Spleen (tissue), 11 donors: ENCODE measurements at regions not wholly inside any gene's neighbourhood (a gene's known extent, or its start where the extent isn't known, plus 50 kb on each side); places are given as distances from the start of the nearest gene placed in this dataset.

Experiments used
- DNase-seq: peaks from one replicate; pipeline ENCODE4 v3.0.0-alpha.2; 2020
- H3K27ac ChIP-seq, 8 donors: fragments of 200-600 bp; sonication (generic) in 7 of 8; 1 replicate in 4 of 8; 2 replicates in 4 of 8; pipeline versions ENCODE4 v1.5.0 to v1.8.0; 2016 to 2021; ENCODE audit warnings: inconsistent platforms in 4 of 8, mild to moderate bottlenecking in 4 of 8, moderate library complexity in 1 of 8
- H3K27me3 ChIP-seq, 7 donors: fragments of 200-600 bp; sonication (generic) in 6 of 7; replicated peaks in 1 of 7; 1 replicate in 4 of 7; 2 replicates in 3 of 7; pipeline versions ENCODE4 v1.5.0 to v1.8.0; 2016 to 2021; ENCODE audit warnings: inconsistent platforms in 3 of 7, mild to moderate bottlenecking in 1 of 7
- H3K36me3 ChIP-seq, 6 donors: fragments of 200-600 bp; sonication (generic) in 5 of 6; 1 replicate in 4 of 6; 2 replicates in 2 of 6; pipeline versions ENCODE4 v1.5.0 to v1.8.0; 2016 to 2021; ENCODE audit warnings: inconsistent platforms in 2 of 6
- H3K4me1 ChIP-seq, 6 donors: fragments of 200-600 bp; sonication (generic) in 5 of 6; 1 replicate in 3 of 6; 2 replicates in 3 of 6; pipeline versions ENCODE4 v1.5.0 to v1.8.0; 2016 to 2021; ENCODE audit warnings: inconsistent platforms in 3 of 6
- H3K4me3 ChIP-seq, 8 donors: fragments of 200-600 bp; sonication (generic) in 7 of 8; 1 replicate in 4 of 8; 2 replicates in 4 of 8; pipeline versions ENCODE4 v1.5.0 to v1.8.0; 2016 to 2021; ENCODE audit warnings: inconsistent platforms in 4 of 8, mild to moderate bottlenecking in 4 of 8, moderate library complexity in 2 of 8
- H3K9me3 ChIP-seq, 8 donors: fragments of 200-600 bp; sonication (generic) in 7 of 8; 1 replicate in 4 of 8; 2 replicates in 4 of 8; pipeline versions ENCODE4 v1.5.0 to v1.8.0; 2016 to 2021; ENCODE audit warnings: inconsistent platforms in 4 of 8
- POLR2A ChIP-seq, 3 donors: fragments of 450-650 bp; IDR thresholded peaks; one replicate each; pipeline ENCODE4 v1.5.1; 2017; ENCODE audit warnings: antibody characterized with exemption in 3 of 3, mild to moderate bottlenecking in 1 of 3
- POLR2AphosphoS5 ChIP-seq, 3 donors: sonication (generic); formaldehyde crosslinking; IDR thresholded peaks; one replicate each; pipeline ENCODE4 v1.5.1; 2017; ENCODE audit warnings: antibody characterized with exemption in 3 of 3
- WGBS, 5 donors: extraction: QIAGEN DNeasy Blood & Tissue Kit in 3 of 5; methylation state at CpG; one replicate each; pipeline versions ENCODE4 v1.1.5 to v1.1.7; 2013 to 2018; 5-methylcytosine and 5-hydroxymethylcytosine counted together
- intact Hi-C: fragments of 100-400 bp; cut with DNase I; formaldehyde crosslinking; loops from one replicate; pipeline ENCODE4 v1.15.0; 2023; ENCODE audit warnings: low total_unique reads
- TF ChIP-seq, protein P1 (sequence below), 11 experiments: fragments of 200-600 bp in 7 of 11; fragments of 450-650 bp in 4 of 11; sonication (generic) in 4 of 11; IDR thresholded peaks in 8 of 11; conservative IDR thresholded peaks in 3 of 11; 1 replicate in 7 of 11; 2 replicates in 4 of 11; pipeline versions ENCODE4 v1.4.0 to v1.8.0; 2016 to 2021; ENCODE audit warnings: antibody characterized with exemption in 11 of 11, inconsistent platforms in 4 of 11, mild to moderate bottlenecking in 1 of 11
- donor health status: healthy with polysubstance abuse.
- donor health status: DM: no; HTN: no; CAD: no; lungs with moderate emphysema.
- donor health status: DM: no; HTN: no; CAD: no.
- donor health status: Bipolar disorder and iron deficiency.
- donor health status: healthy.
- donor health status: DM: no; HTN: no; CAD: no.
- donor health status: DM: yes; HTN: yes; CAD: no.

DNA sequence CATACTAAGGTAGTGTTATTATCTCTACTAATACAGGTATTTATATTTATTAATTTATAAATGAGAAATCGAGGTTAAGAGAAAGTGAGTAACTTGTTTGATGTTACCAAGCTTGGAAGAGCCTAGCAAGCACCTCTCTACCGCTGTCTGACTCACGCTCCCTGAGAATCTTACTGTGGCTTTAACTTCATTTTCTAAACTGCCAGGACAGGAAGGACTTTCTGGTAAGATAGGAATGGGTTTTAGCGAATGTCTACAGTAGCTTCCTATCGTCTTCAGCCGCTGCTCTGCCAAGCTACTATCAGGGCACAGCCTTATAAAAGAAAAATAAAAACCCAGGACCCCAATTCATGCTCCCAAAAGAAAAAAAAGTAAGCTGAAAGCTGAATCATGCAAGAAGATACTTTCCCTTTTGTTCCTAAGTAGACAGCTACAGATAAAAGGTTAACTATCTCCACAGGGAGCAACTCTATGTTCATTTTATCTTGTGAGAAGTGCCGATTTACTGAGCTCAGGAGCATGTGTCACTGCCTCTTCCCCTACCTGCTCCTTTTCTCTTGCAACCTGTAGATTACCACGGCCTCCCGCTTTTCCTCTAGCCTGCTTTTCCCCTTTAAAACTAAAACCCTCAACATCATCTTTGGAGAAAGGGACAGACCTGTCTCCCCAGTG is 60.2 kb downstream of the THNSL1 start:
- no peak overlapping the region for H3K4me3 ChIP-seq
- H3K9me3 ChIP-seq: no peaks in the 10 kb centered on the region
- intact Hi-C loops: no loop called here
- no peak overlapping the region for H3K27ac ChIP-seq
- no peak for DNase-seq
- H3K27me3 ChIP-seq: peaks cover 0 to 3% (median 0%) of the 10 kb centered on the region in 7 donors
- 73 to 86% (median 78%) methylated on average over 9 of the region's 9 CpGs for WGBS, 5 donors
- TF ChIP-seq POLR2A (IDR thresholded peaks at IDR 0.05): no peak
- TF ChIP-seq POLR2AphosphoS5 (IDR thresholded peaks at IDR 0.05): no peak
- TF ChIP-seq, protein P1, sequence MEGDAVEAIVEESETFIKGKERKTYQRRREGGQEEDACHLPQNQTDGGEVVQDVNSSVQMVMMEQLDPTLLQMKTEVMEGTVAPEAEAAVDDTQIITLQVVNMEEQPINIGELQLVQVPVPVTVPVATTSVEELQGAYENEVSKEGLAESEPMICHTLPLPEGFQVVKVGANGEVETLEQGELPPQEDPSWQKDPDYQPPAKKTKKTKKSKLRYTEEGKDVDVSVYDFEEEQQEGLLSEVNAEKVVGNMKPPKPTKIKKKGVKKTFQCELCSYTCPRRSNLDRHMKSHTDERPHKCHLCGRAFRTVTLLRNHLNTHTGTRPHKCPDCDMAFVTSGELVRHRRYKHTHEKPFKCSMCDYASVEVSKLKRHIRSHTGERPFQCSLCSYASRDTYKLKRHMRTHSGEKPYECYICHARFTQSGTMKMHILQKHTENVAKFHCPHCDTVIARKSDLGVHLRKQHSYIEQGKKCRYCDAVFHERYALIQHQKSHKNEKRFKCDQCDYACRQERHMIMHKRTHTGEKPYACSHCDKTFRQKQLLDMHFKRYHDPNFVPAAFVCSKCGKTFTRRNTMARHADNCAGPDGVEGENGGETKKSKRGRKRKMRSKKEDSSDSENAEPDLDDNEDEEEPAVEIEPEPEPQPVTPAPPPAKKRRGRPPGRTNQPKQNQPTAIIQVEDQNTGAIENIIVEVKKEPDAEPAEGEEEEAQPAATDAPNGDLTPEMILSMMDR (IDR thresholded peaks at IDR 0.05 in 8 of 11, conservative IDR thresholded peaks at IDR 0.05 in 3 of 11): no peak
- H3K36me3 ChIP-seq: no peaks in the 10 kb centered on the region
- peaks cover 0 to 8% (median 2%) of the 10 kb centered on the region in 6 donors for H3K4me1 ChIP-seq

GRCh38 chr10:25078658-25079431 is 62.4 kb downstream of the THNSL1 start:
- 39 to 70% (median 57%) methylated on average over 7 of the region's 7 CpGs for WGBS, 5 donors
- no peaks in the 10 kb centered on the region for H3K36me3 ChIP-seq
- no peak for DNase-seq
- no peak overlapping the region for H3K27ac ChIP-seq
- H3K4me3 ChIP-seq: no peak overlapping the region
- intact Hi-C loops: no loop called here
- no peak for TF ChIP-seq POLR2AphosphoS5 (IDR thresholded peaks at IDR 0.05)
- no peak for TF ChIP-seq POLR2A (IDR thresholded peaks at IDR 0.05)
- TF ChIP-seq, protein P1 (IDR thresholded peaks at IDR 0.05 in 8 of 11, conservative IDR thresholded peaks at IDR 0.05 in 3 of 11): no peak
- peaks cover 0 to 8% (median 2%) of the 10 kb centered on the region in 6 donors for H3K4me1 ChIP-seq
- H3K9me3 ChIP-seq: no peaks in the 10 kb centered on the region
- H3K27me3 ChIP-seq: peaks cover 0 to 3% (median 0%) of the 10 kb centered on the region in 7 donors

DNA sequence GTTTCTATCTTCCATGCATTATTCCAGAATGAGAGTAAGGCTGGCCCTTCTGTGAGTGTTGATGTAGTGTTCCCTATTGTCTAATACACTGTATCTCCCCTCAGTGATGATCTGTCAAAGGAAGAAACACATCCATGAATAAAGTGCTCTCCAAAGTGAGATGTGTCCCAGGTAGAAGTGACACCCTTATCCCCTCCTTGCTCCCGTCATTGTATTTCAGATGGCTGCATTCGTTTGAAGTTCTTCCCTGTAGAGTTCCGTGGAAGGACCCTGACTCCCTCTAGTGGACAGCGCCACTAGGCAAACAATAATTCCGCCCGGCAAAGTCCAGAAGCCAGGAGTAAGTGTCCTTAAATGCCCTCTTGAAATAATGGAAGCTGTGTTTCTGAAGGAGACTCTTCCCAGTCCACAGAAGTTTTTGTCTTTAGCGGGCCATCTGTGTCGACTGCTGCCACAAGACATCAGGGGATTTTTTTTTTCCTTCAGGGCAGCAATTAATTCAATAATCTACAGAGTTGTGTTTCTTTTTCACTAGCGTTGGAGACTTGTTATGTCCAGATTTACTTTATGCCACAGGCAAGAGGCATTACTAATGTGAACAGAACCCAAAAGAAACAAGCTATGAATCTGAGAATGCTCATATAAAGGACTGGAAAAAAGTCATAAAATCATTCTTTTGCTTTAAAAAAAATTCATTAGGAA is 64.6 kb downstream of the THNSL1 start:
- Histone ChIP-seq H3K27ac (no peak overlapping the region), H3K27me3 (peaks cover 0 to 2% (median 0%) of the 10 kb centered on the region in 7 donors), H3K9me3 (no peaks in the 10 kb centered on the region), H3K4me3 (no peak overlapping the region), H3K36me3 (no peaks in the 10 kb centered on the region), H3K4me1 (peaks cover 0 to 8% (median 2%) of the 10 kb centered on the region in 6 donors)
- DNase-seq: no peak
- WGBS, 5 donors: 6 to 15% (median 12%) methylated on average over 9 of the region's 9 CpGs
- TF ChIP-seq POLR2AphosphoS5 (IDR thresholded peaks at IDR 0.05): no peak
- TF ChIP-seq POLR2A (IDR thresholded peaks at IDR 0.05): no peak
- TF ChIP-seq, protein P1 (IDR thresholded peaks at IDR 0.05 in 8 of 11, conservative IDR thresholded peaks at IDR 0.05 in 3 of 11): peak; percentile 36 to 84 (median 75)
- intact Hi-C loops: loop anchor here (5.0 kb wide), 1 partner anchor 439 kb away; no protein-coding TSS in a partner anchor
